SJCRH30 (cell line): ENCODE measurements at regions not wholly inside any gene's neighbourhood (a gene's known extent, or its start where the extent isn't known, plus 50 kb on each side); places are given as distances from the start of the nearest gene placed in this dataset.
A peak's percentile ranks its signal among the peaks of the same experiment; 100 is the strongest.

Experiments
- DNase-seq, 2 experiments: peaks; one replicate each; pipeline ENCODE4 v3.0.0-alpha.2; 2015 to 2020
- H3K27ac ChIP-seq: fragments of 250-450 bp; sonication (Bioruptor Pico); 2 replicates; pipeline ENCODE4 v1.5.1; 2020; ENCODE audit warnings: mild to moderate bottlenecking, moderate library complexity
- H3K27me3 ChIP-seq: fragments of 250-450 bp; sonication (Bioruptor Pico); 2 replicates; pipeline ENCODE4 v1.5.1; 2020; ENCODE audit warnings: mild to moderate bottlenecking, moderate library complexity
- H3K36me3 ChIP-seq: fragments of 250-450 bp; sonication (Bioruptor Pico); 2 replicates; pipeline ENCODE4 v1.5.1; 2020; ENCODE audit warnings: mild to moderate bottlenecking, moderate library complexity
- H3K4me1 ChIP-seq: fragments of 250-450 bp; sonication (Bioruptor Pico); 2 replicates; pipeline ENCODE4 v1.5.1; 2020; ENCODE audit warnings: mild to moderate bottlenecking, moderate library complexity
- H3K4me3 ChIP-seq: fragments of 250-450 bp; sonication (Bioruptor Pico); 2 replicates; pipeline ENCODE4 v1.5.1; 2020; ENCODE audit warnings: mild to moderate bottlenecking, moderate library complexity
- H3K9me3 ChIP-seq: fragments of 250-450 bp; sonication (Bioruptor Pico); replicated peaks from 2 replicates; pipeline ENCODE4 v1.5.1; 2020; ENCODE audit warnings: mild to moderate bottlenecking, moderate library complexity

DNA sequence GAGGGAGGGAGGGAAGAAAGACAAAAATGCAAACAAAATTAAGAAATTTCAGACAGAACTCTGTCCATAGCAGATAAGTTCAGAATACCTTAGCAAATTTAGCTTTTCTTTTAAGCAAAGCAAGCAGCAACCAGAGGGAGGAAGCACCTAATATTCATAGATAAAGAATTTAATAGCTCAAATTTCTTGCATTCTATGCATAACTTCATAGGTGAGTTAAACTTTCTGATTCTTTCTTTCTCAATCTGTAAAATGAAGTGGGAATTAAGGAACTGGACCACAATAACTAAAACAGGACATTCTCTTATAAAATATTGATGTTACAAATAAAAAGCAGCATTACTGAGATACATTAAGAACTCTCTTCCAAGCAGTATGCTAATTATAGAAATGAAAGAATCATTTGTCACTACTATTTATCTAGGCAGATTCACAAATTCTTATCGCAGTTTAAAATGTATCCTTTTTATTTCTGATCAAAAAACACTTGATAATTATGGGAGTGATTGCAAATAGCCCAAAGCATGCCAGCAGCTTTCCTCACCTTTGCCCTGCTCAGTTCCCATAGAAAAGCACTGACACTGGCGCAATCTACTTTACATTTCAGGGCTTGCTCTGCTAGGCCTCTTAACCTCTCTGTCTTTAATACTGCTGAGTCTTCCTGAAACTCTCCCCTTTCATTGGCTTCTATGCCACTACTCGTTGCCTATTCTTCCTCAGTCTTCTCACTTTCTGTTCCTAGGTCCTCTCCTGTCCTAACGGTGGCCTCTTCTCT is 341.8 kb downstream of the PIK3R1 start:
- DNase-seq, result no peak
- H3K9me3 ChIP-seq, result no peaks in the 10 kb centered on the region
- H3K4me3 ChIP-seq, result no peak overlapping the region
- H3K36me3 ChIP-seq, result no peaks in the 10 kb centered on the region
- H3K27me3 ChIP-seq, result no peaks in the 10 kb centered on the region
- peaks cover 22% of the 10 kb centered on the region for H3K4me1 ChIP-seq
- H3K27ac ChIP-seq, result no peak overlapping the region

DNA sequence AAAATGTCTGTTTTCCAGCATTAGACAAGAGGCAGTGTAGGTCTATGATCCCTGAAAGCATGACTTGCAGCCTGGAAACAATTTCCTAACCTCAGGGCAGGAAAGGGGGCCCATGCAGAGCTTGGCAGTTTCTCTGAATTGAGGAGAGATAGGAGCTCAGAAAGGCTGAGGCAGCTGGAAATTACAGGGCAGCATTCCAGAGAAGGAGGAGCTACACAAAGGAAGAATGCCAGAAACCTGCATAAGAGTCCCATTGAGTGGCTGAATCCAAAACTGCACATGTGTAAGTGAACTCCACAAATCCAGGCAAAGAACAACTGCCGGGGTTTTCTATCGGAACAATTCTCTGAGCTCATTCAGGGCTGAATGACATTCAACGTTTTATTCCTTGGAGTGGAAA is 346.8 kb downstream of the PIK3R1 start:
- H3K9me3 ChIP-seq, result 0 out of 2 replicates have a peak, but pooled peaks cover 6% of the 10 kb centered on the region
- peaks cover 26% of the 10 kb centered on the region for H3K4me1 ChIP-seq
- peak overlapping the region; percentile 47 for H3K27ac ChIP-seq
- DNase-seq, result peak; percentile 85 to 96
- H3K4me3 ChIP-seq, result no peak overlapping the region
- no peaks in the 10 kb centered on the region for H3K36me3 ChIP-seq
- no peaks in the 10 kb centered on the region for H3K27me3 ChIP-seq

DNA sequence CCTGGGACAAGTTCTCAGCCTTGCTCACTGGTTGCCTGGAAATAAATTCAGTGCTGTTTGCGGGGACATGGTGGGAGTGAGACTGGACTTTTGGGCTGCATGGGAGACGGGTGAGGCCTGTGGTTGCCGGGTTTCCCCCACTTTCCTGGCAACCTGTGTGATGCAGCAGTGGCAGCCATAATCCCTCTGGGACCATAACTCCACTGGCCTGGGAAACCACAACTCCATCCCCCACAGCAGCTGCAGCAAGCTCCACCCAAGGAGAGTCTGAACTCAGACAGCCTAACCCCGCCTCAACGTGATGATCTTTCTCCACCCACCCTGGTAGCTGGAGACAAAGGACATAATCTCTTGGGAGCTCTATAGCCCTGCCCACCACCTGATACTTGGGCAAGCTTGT is 349.9 kb downstream of the PIK3R1 start:
- H3K4me1 ChIP-seq, result peaks cover 24% of the 10 kb centered on the region
- peak overlapping the region; percentile 53 for H3K27ac ChIP-seq
- peak; percentile 95 to 97 for DNase-seq
- no peaks in the 10 kb centered on the region for H3K36me3 ChIP-seq
- 0 out of 2 replicates have a peak, but pooled peaks cover 6% of the 10 kb centered on the region for H3K9me3 ChIP-seq
- H3K27me3 ChIP-seq, result no peaks in the 10 kb centered on the region
- H3K4me3 ChIP-seq, result peak overlapping the region; percentile 27

GRCh38 chr5:68576805-68577204 is 361.2 kb downstream of the PIK3R1 start:
- Histone ChIP-seq H3K4me1 (no peaks in the 10 kb centered on the region), H3K27me3 (no peaks in the 10 kb centered on the region), H3K9me3 (0 out of 2 replicates have a peak, but pooled peaks cover 3% of the 10 kb centered on the region), H3K27ac (no peak overlapping the region), H3K36me3 (no peaks in the 10 kb centered on the region), H3K4me3 (no peak overlapping the region)
- no peak for DNase-seq

DNA sequence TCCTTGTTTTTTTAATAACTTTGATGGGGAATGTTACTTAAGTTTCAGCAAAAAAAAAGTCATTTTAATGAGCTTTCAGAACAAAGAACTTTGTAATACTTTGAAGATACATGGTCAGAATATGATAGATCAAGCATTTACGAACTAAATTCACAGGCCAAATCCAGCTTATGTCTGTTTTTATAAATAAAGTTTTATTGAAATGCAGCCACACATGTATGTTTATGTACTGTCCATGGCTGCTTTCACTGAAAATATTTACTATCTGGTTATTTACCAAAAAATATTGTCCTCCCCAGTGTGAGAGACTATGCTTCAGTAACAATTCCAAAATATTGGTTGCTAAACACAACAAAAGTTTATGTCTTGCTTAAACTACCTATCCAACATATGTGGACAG is 366.7 kb downstream of the PIK3R1 start:
- Histone ChIP-seq H3K27me3 (no peaks in the 10 kb centered on the region), H3K36me3 (no peaks in the 10 kb centered on the region), H3K4me1 (no peaks in the 10 kb centered on the region), H3K9me3 (0 out of 2 replicates have a peak, but pooled peaks cover 3% of the 10 kb centered on the region), H3K27ac (no peak overlapping the region), H3K4me3 (no peak overlapping the region)
- no peak for DNase-seq

- Histone ChIP-seq H3K27me3 (no peaks in the 10 kb centered on the region), H3K9me3 (no peaks in the 10 kb centered on the region), H3K36me3 (no peaks in the 10 kb centered on the region), H3K4me1 (no peaks in the 10 kb centered on the region), H3K4me3 (no peak overlapping the region), H3K27ac (no peak overlapping the region)
- no peak for DNase-seq
Observed at GRCh38 chr5:68587171-68587570, 371.6 kb downstream of the PIK3R1 start.

DNA sequence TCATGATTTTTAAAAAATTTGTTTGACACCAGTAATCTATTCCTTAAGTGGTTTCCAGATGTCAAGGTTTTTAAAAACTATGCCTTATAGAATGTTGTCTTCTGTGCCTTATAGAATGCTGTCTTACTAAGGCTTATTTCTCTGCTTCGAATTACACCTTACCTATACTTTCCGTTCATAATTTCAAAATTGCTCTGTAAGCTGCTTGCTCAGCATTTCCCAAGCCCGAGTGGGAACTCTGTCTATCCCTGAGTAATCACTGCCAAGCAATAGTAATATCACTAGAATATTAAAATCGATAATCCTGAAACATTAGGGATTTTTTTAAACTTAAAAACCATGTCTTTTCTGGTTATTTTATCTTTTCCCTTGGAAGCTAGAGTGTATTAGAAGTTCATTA is 376.3 kb downstream of the PIK3R1 start:
- H3K4me1 ChIP-seq, result peaks cover 8% of the 10 kb centered on the region; the same call in 1 of the 2 replicates
- DNase-seq, result no peak
- no peaks in the 10 kb centered on the region for H3K36me3 ChIP-seq
- H3K27ac ChIP-seq, result no peak overlapping the region
- no peak overlapping the region for H3K4me3 ChIP-seq
- H3K27me3 ChIP-seq, result no peaks in the 10 kb centered on the region
- no peaks in the 10 kb centered on the region; the same call in 1 of the 2 replicates for H3K9me3 ChIP-seq

DNA sequence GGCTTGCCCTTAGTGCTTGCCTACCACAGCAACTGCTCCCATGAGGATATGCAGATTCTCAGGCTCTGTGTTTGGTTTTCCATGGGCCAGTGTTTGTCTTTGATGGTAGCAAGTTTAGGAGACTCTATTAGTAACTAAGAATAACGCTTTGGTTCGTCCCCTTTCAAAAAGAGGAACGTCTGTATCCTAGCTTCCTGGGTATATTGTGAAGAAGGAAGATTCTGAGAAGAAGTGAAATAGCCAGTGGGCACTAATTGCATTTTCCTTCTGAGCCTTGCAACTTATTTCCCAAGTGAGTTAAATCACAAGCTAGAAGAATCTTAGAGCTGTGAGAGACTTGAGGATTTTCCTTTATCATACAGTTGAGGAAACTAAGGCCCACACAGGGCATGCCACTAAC is 376.8 kb downstream of the PIK3R1 start:
- Histone ChIP-seq H3K4me1 (peaks cover 8% of the 10 kb centered on the region; the same call in 1 of the 2 replicates), H3K27me3 (no peaks in the 10 kb centered on the region), H3K4me3 (no peak overlapping the region), H3K36me3 (no peaks in the 10 kb centered on the region), H3K9me3 (no peaks in the 10 kb centered on the region; the same call in 1 of the 2 replicates), H3K27ac (no peak overlapping the region)
- DNase-seq, result no peak

DNA sequence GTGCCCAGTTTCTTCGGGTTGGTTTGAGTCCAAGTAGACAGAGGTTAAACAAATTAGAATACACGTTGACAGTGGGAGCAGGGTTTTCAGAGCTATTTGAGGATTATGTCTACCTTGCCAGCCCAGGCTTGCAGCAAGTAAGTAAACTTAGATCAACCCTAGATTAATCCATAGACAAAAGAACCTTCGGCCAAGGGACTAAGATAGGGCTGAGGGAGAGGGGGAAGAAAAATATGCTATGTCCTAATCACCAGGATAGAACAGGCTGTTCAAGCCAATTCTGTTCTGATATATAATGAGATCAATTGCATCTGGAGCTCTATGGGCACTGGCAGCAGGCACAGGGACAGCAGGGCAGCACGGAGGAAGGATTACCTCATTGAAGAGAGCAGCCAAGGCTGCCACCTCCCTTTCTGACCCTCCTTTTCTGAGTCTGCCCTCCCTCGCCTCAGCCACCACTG is 377.7 kb downstream of the PIK3R1 start:
- Histone ChIP-seq H3K4me3 (no peak overlapping the region), H3K36me3 (no peaks in the 10 kb centered on the region), H3K27ac (no peak overlapping the region), H3K4me1 (peaks cover 8% of the 10 kb centered on the region; the same call in 1 of the 2 replicates), H3K27me3 (no peaks in the 10 kb centered on the region), H3K9me3 (no peaks in the 10 kb centered on the region; the same call in 1 of the 2 replicates)
- peak; percentile 6 to 43 for DNase-seq

- H3K4me3 ChIP-seq, result no peak overlapping the region
- no peaks in the 10 kb centered on the region for H3K4me1 ChIP-seq
- H3K36me3 ChIP-seq, result no peaks in the 10 kb centered on the region
- no peak overlapping the region for H3K27ac ChIP-seq
- H3K27me3 ChIP-seq, result no peaks in the 10 kb centered on the region
- H3K9me3 ChIP-seq, result no peaks in the 10 kb centered on the region
- no peak for DNase-seq
Observed at GRCh38 chr5:68612972-68613371, 397.4 kb downstream of the PIK3R1 start.

GRCh38 chr5:68618501-68618900 is 402.9 kb downstream of the PIK3R1 start:
- no peaks in the 10 kb centered on the region for H3K9me3 ChIP-seq

GRCh38 chr5:68627001-68627400 is 411.4 kb downstream of the PIK3R1 start:
- Histone ChIP-seq H3K4me1 (no peaks in the 10 kb centered on the region), H3K36me3 (no peaks in the 10 kb centered on the region), H3K9me3 (no peaks in the 10 kb centered on the region), H3K4me3 (no peak overlapping the region), H3K27ac (no peak overlapping the region), H3K27me3 (no peaks in the 10 kb centered on the region)
- no peak for DNase-seq

More at GRCh38 chr5:68618501-68618900, 402.9 kb downstream of the PIK3R1 start:
- H3K27ac ChIP-seq, result no peak overlapping the region
- H3K4me1 ChIP-seq, result no peaks in the 10 kb centered on the region
- H3K4me3 ChIP-seq, result no peak overlapping the region
- no peak for DNase-seq
- H3K27me3 ChIP-seq, result no peaks in the 10 kb centered on the region
- no peaks in the 10 kb centered on the region for H3K36me3 ChIP-seq

DNA sequence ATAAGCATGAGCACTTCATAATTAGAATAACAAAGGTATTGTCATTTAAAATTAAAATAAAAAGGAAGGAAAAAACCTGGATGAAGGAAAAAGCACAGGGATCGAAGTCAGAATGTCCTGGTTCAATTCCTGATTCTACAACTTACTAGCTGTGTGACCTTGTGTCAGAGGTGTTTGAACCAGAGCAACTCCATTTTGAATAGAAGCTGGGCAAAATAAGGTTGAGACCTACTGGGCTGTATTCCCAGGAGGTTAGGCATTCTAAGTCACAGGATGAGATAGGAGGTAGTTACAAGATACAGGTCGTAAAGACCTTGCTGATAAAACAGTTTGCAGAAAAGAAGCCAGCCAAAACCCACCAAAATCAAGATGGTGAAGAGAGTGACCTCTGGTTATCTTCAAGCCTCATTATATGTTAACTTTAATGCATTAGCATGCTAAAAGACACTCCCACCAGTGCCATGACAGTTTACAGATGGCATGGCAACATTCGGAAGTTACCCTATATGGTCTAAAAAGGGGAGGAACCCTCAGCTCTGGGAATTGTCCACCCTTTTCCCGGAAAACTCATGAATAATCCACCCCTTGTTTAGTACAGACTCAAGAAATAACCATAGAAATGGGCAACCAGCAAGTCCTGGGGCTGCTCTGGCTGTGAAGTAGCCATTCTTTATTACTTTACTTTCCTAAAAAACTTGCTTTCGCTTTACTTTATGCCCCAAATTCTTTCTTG is 412.7 kb downstream of the PIK3R1 start:
- no peak overlapping the region for H3K27ac ChIP-seq
- H3K9me3 ChIP-seq, result no peaks in the 10 kb centered on the region
- H3K36me3 ChIP-seq, result no peaks in the 10 kb centered on the region
- H3K4me1 ChIP-seq, result no peaks in the 10 kb centered on the region
- no peak overlapping the region for H3K4me3 ChIP-seq
- no peak for DNase-seq
- H3K27me3 ChIP-seq, result no peaks in the 10 kb centered on the region

DNA sequence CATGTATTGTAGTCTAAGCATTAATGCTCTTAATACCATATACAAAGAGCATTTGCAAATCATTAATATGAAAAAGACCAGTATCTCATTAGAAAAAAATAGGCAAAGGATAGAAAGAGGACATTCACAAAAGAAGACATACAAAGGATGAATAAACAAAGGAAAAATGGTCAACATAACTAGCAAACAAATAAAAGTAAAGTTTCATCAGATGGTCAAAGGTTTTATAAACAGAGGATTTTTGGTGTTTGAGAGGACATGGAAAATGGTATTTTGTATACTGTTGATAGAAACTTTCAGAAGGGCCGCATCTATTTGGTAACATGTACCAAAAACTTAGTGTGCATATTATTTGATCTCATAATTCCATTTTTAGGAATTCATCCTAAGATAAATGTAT is 414.8 kb downstream of the PIK3R1 start:
- no peak for DNase-seq
- Histone ChIP-seq H3K27me3 (no peaks in the 10 kb centered on the region), H3K36me3 (no peaks in the 10 kb centered on the region), H3K27ac (no peak overlapping the region), H3K9me3 (no peaks in the 10 kb centered on the region), H3K4me3 (no peak overlapping the region), H3K4me1 (no peaks in the 10 kb centered on the region)

DNA sequence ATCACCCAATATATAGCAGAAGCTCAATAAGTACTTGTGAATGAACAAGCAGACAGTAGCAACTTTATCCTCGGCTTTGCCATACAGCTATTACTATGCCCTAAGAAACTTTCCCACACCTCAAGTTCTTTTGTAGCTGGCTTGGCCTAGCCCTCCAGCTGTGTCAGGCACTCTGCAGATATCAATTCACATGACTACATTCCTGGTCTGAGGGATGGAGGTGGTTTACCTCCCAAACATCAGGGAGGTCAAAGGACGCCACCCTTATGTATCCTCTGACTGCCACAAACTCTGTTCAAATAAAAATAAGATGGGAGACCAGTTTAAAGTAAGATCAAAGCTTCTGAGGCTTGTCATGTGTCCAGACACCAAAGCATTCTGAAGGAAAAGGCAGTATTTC is 416.3 kb downstream of the PIK3R1 start:
- H3K4me3 ChIP-seq, result no peak overlapping the region
- H3K9me3 ChIP-seq, result no peaks in the 10 kb centered on the region
- H3K4me1 ChIP-seq, result no peaks in the 10 kb centered on the region
- H3K27ac ChIP-seq, result no peak overlapping the region
- no peak for DNase-seq
- H3K36me3 ChIP-seq, result no peaks in the 10 kb centered on the region
- no peaks in the 10 kb centered on the region for H3K27me3 ChIP-seq
